NOMO-1 treated with dmso at 0.1 percent for 144 hours (cell line): ENCODE measurements at regions not wholly inside any gene's neighbourhood (a gene's known extent, or its start where the extent isn't known, plus 50 kb on each side); places are given as distances from the start of the nearest gene placed in this dataset.

Experiments
- DNase-seq: peaks from one replicate; lab custom pipeline; 2025; ENCODE audit not compliant: unreplicated experiment; lab: John Stamatoyannopoulos, UW

GRCh38 chr12:65756956-65757511 is 67.2 kb upstream of the HMGA2 start:
- DNase-seq = no peak

- DNase-seq = no peak
Measured at GRCh38 chr12:65758401-65758800, 65.9 kb upstream of the HMGA2 start.

DNA sequence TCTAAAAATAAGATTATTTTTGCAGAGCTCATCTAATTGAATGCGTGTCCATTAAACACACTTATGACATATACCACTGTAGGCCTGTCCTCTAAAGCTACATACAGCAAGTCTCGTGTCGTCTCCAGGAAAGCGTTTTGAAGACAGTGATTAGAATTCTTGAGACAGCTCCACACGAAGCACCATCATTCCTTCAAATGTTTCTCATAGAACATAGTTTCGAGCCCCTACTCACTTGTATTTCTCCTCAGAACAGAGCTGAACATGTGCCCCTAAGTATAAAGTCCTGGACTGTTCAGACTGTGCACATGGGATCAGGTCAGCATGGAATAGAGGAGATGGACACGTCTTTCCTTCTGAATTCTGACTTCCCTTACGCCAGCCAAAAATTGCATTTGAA is 64.5 kb upstream of the HMGA2 start:
- DNase-seq = no peak

DNA sequence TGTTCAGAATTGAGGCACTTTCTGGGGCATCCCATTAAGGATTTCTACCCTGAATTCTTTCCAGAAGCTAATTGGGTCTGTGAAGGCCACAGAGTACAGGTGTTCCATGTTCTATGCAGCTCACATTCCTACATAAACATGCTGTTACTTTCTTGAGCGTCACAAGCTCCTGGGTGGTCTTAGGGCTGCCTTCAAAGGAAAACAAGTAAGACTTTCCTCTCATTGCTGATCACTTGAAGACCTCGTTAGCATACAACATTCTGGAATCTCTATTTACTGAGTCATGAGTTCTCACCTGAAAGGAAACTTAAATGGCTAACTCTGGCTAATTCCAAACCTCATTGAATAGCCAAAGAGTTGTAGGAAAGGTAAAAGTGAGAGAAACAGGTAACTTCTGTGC is 63.0 kb upstream of the HMGA2 start:
- no peak for DNase-seq

DNA sequence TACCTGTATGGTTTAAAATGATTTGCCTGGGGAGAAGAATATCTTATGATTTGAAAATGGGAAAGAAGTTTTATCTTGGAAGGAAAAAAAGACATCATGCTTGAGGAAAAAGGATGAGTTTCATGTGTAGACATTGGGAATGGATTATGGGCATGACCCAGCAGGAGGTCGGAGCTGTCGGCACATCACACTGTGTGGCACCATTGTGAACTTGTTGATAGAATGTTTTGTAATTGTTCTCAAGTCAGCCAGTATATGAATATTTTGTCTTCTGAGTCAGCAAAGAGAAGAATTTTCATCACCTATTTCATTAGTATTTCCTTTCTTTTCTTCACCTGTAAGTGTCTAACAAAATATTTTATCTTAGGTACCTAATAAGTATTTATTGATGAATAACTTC is 60.0 kb upstream of the HMGA2 start:
- DNase-seq = no peak

- DNase-seq = no peak
Measured at GRCh38 chr12:65765436-65765813, 58.9 kb upstream of the HMGA2 start.

- no peak for DNase-seq
Measured at GRCh38 chr12:65769880-65770279, 54.4 kb upstream of the HMGA2 start.
